ENCODE measurements at regions not wholly inside any gene's neighbourhood (a gene's known extent, or its start where the extent isn't known, plus 50 kb on each side); places are given as distances from the start of the nearest gene placed in this dataset.

DNA sequence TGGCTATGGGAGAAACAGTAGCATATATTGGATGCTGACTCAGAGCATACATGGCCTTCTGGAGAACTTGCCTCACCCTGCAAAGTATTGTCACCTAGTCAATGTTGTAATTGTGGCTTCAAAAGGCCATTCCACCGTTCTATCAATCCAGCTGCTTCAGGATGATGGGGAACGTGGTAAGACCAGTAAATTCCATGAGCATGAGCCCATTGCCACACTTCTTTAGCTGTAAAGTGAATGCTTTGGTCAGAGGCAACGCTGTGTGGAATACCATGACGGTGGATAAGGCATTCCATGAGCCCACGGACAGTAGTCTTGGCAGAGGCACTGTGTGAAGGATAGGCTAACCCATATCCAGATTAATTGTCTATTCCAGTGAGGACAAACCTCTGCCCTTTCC lies 1300.1 kb upstream of the ACVR2A start:
- TF ChIP-seq EP300 (IDR thresholded peaks at IDR 0.05) (no peak), POLR2A (IDR thresholded peaks at IDR 0.05) (no peak), POLR2AphosphoS5 (IDR thresholded peaks at IDR 0.05) (no peak)
- TF ChIP-seq, protein P1, sequence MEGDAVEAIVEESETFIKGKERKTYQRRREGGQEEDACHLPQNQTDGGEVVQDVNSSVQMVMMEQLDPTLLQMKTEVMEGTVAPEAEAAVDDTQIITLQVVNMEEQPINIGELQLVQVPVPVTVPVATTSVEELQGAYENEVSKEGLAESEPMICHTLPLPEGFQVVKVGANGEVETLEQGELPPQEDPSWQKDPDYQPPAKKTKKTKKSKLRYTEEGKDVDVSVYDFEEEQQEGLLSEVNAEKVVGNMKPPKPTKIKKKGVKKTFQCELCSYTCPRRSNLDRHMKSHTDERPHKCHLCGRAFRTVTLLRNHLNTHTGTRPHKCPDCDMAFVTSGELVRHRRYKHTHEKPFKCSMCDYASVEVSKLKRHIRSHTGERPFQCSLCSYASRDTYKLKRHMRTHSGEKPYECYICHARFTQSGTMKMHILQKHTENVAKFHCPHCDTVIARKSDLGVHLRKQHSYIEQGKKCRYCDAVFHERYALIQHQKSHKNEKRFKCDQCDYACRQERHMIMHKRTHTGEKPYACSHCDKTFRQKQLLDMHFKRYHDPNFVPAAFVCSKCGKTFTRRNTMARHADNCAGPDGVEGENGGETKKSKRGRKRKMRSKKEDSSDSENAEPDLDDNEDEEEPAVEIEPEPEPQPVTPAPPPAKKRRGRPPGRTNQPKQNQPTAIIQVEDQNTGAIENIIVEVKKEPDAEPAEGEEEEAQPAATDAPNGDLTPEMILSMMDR (IDR thresholded peaks at IDR 0.05), result no peak

All from suprapubic skin (tissue), 4 donors.